ENCODE measurements at regions not wholly inside any gene's neighbourhood (a gene's known extent, or its start where the extent isn't known, plus 50 kb on each side); places are given as distances from the start of the nearest gene placed in this dataset.
A peak's percentile ranks its signal among the peaks of the same experiment; 100 is the strongest.

GRCh38 chr18:76658627-76659026, 163.6 kb upstream of the ZNF516 start:
- H3K36me3 ChIP-seq (replicated peaks in 1 of 2; ENCODE audit: control insufficient read depth in 1 of 2, insufficient read depth in 2 of 2, low read length in 1 of 2), result no peaks in the 10 kb centered on the region
- H3K27me3 ChIP-seq (ENCODE audit: insufficient read depth), result no peaks in the 10 kb centered on the region
- no peak overlapping the region for H3K4me3 ChIP-seq (ENCODE audit: low read depth in 2 of 2, low read length in 1 of 2)
- ChIA-PET POLR2A (no interaction called here), CTCF (interaction anchor here (0.9 to 3.3 kb wide), 6 partner anchors 13 to 233 kb away, joined by 3 to 11 read pairs (median 4); no protein-coding TSS in a partner anchor)
- H3K9ac ChIP-seq, result no peak overlapping the region
- H3K9me3 ChIP-seq, result no peaks in the 10 kb centered on the region
- no peaks in the 10 kb centered on the region for H3K79me2 ChIP-seq (ENCODE audit: insufficient read depth)
- no peak overlapping the region for H3K4me2 ChIP-seq
- H3F3A ChIP-seq (replicated peaks; ENCODE audit: insufficient read depth), result no peaks in the 10 kb centered on the region
- TF ChIP-seq YY1 (IDR thresholded peaks at IDR 0.05; ENCODE audit: low read depth) (no peak), CTCF (IDR thresholded peaks at IDR 0.05) (peak; percentile 19; the same call in 1 of the 2 replicates)
- 50% methylated on average over 6 of the region's 7 CpGs for WGBS (ENCODE audit: low lambda C conversion rate)
- H3K27ac ChIP-seq (ENCODE audit: low read depth in 2 of 2, low read length in 1 of 2), result no peak overlapping the region
- H4K20me1 ChIP-seq (ENCODE audit: insufficient read depth), result no peaks in the 10 kb centered on the region
- no peak overlapping the region for H2AFZ ChIP-seq (ENCODE audit: low read depth)
- peak; percentile 37 for DNase-seq
- no peaks in the 10 kb centered on the region for H3K9me2 ChIP-seq
- H3K4me1 ChIP-seq (ENCODE audit: control insufficient read depth in 1 of 2, insufficient read depth in 2 of 2, low read depth in 1 of 2, low read length in 1 of 2), result peaks cover 0 to 15% of the 10 kb centered on the region in 2 experiments; a peak in 2 of 4 replicates

- no peak overlapping the region for H3K9ac ChIP-seq
- H4K20me1 ChIP-seq (ENCODE audit: insufficient read depth), result no peaks in the 10 kb centered on the region
- H3K4me3 ChIP-seq (ENCODE audit: low read depth in 2 of 2, low read length in 1 of 2), result no peak overlapping the region
- no peaks in the 10 kb centered on the region for H3K27me3 ChIP-seq (ENCODE audit: insufficient read depth)
- H3K79me2 ChIP-seq (ENCODE audit: insufficient read depth), result no peaks in the 10 kb centered on the region
- no peaks in the 10 kb centered on the region for H3K9me2 ChIP-seq
- TF ChIP-seq CHD2 (IDR thresholded peaks at IDR 0.05; ENCODE audit: low read length, partially characterized antibody) (no peak), YY1 (IDR thresholded peaks at IDR 0.05; ENCODE audit: low read depth) (no peak), RCOR1 (IDR thresholded peaks at IDR 0.05; ENCODE audit: low read length) (no peak), FOSL2 (IDR thresholded peaks at IDR 0.05; ENCODE audit: borderline replicate concordance, low read depth) (no peak), TCF12 (IDR thresholded peaks at IDR 0.05) (no peak)
- no peak overlapping the region for H2AFZ ChIP-seq (ENCODE audit: low read depth)
- H3K9me3 ChIP-seq, result no peaks in the 10 kb centered on the region
- no peaks in the 10 kb centered on the region for H3K36me3 ChIP-seq (replicated peaks in 1 of 2; ENCODE audit: control insufficient read depth in 1 of 2, insufficient read depth in 2 of 2, low read length in 1 of 2)
- no peak overlapping the region for H3K4me2 ChIP-seq
- no peak overlapping the region for H3K27ac ChIP-seq (ENCODE audit: low read depth in 2 of 2, low read length in 1 of 2)
- no peak for DNase-seq
- WGBS (ENCODE audit: low lambda C conversion rate), result 46% methylated on average over 9 of the region's 9 CpGs
- no peaks in the 10 kb centered on the region for H3F3A ChIP-seq (replicated peaks; ENCODE audit: insufficient read depth)
- POLR2A ChIA-PET, result no interaction called here
- CTCF ChIA-PET, result interaction anchor here (0.9 to 3.3 kb wide), 7 partner anchors 13 to 232 kb away, joined by 3 to 11 read pairs (median 4); no protein-coding TSS in a partner anchor
- H3K4me1 ChIP-seq (ENCODE audit: control insufficient read depth in 1 of 2, insufficient read depth in 2 of 2, low read depth in 1 of 2, low read length in 1 of 2), result peaks cover 0 to 15% of the 10 kb centered on the region in 2 experiments; a peak in 2 of 4 replicates
These were observed 162.9 kb upstream of the ZNF516 start for GRCh38 chr18:76657911-76658470.

- H3K9ac ChIP-seq, result no peak overlapping the region
- H4K20me1 ChIP-seq (ENCODE audit: insufficient read depth), result no peaks in the 10 kb centered on the region
- H3K27me3 ChIP-seq (ENCODE audit: insufficient read depth), result no peaks in the 10 kb centered on the region
- H3K79me2 ChIP-seq (ENCODE audit: insufficient read depth), result no peaks in the 10 kb centered on the region
- no peak overlapping the region for H3K27ac ChIP-seq (ENCODE audit: low read depth in 2 of 2, low read length in 1 of 2)
- H3K4me3 ChIP-seq (ENCODE audit: low read depth in 2 of 2, low read length in 1 of 2), result no peak overlapping the region
- no peaks in the 10 kb centered on the region for H3K36me3 ChIP-seq (replicated peaks in 1 of 2; ENCODE audit: control insufficient read depth in 1 of 2, insufficient read depth in 2 of 2, low read length in 1 of 2)
- no peaks in the 10 kb centered on the region for H3F3A ChIP-seq (replicated peaks; ENCODE audit: insufficient read depth)
- peaks cover 0 to 15% of the 10 kb centered on the region in 2 experiments; a peak in 2 of 4 replicates for H3K4me1 ChIP-seq (ENCODE audit: control insufficient read depth in 1 of 2, insufficient read depth in 2 of 2, low read depth in 1 of 2, low read length in 1 of 2)
- peak; percentile 48 for DNase-seq
- no peak overlapping the region for H2AFZ ChIP-seq (ENCODE audit: low read depth)
- no peak overlapping the region for H3K4me2 ChIP-seq
- ChIA-PET CTCF (interaction anchor here (0.8 to 3.3 kb wide), 7 partner anchors 14 to 204 kb away, joined by 3 to 11 read pairs (median 4); no protein-coding TSS in a partner anchor), POLR2A (no interaction called here)
- H3K9me2 ChIP-seq, result no peaks in the 10 kb centered on the region
- no peak for TF ChIP-seq FOSL2 (IDR thresholded peaks at IDR 0.05; ENCODE audit: borderline replicate concordance, low read depth)
- TF ChIP-seq GATA2 (CRISPR knock-in tag; IDR thresholded peaks at IDR 0.05), result peak; percentile 53
- TF ChIP-seq RAD21 (IDR thresholded peaks at IDR 0.05; ENCODE audit: low read length), result peak; percentile 21
- 13% methylated on average over 8 of the region's 8 CpGs for WGBS (ENCODE audit: low lambda C conversion rate)
- H3K9me3 ChIP-seq, result no peaks in the 10 kb centered on the region
These were observed 162.1 kb upstream of the ZNF516 start for GRCh38 chr18:76656925-76657827.

Data from SK-N-SH (cell line).